GM12891 (cell line): ENCODE measurements at regions not wholly inside any gene's neighbourhood (a gene's known extent, or its start where the extent isn't known, plus 50 kb on each side); places are given as distances from the start of the nearest gene placed in this dataset.

Source experiments
- POLR2A ChIP-seq: IDR thresholded peaks from 2 replicates; pipeline ENCODE4 v1.6.1; 2011; ENCODE audit warnings: low read depth, low read length, control low read depth
- POLR2AphosphoS5 ChIP-seq: IDR thresholded peaks from 2 replicates; pipeline ENCODE4 v1.6.1; 2011; ENCODE audit warnings: low read depth, low read length, control low read depth
- POU2F2 ChIP-seq: IDR thresholded peaks from 2 replicates; pipeline ENCODE4 v1.6.1; 2011; ENCODE audit warnings: low read depth, mild to moderate bottlenecking, control low read depth, low read length, moderate library complexity
- SPI1 ChIP-seq: IDR thresholded peaks from 2 replicates; pipeline ENCODE4 v1.6.1; 2011; ENCODE audit warnings: low read depth, low read length, control low read depth
- TAF1 ChIP-seq: IDR thresholded peaks from 2 replicates; pipeline ENCODE4 v1.6.1; 2011; ENCODE audit warnings: low read depth, low read length, control low read depth

DNA sequence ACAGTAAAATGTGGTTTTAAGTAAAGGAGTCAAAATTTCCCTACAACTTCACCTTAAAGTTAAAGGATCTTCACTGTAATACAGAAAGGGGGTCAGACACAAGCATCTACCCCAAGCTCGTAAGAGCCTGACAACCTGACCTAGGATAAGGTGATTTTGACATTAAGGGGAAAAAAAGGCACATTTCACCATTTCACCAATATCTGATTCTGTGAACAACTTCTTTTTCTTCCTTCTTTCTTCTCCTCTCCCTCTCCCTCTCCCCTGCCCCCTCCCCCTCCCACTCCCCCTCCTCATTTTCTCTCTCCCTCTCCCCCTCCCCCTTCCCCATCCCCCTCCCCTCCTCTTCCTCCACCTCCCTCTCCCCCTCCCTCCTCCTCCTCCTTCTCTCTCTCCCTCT lies 796.7 kb upstream of the ARGLU1 start:
- no peak for TF ChIP-seq TAF1
- no peak for TF ChIP-seq POLR2A
- no peak for TF ChIP-seq POLR2AphosphoS5
- TF ChIP-seq POU2F2 = no peak
- TF ChIP-seq SPI1 = no peak
